Stimulated activated CD4-positive, alpha-beta T cell treated with anti-CD3 and anti-CD28 coated beads, TNF-alpha, amount 100 ng/mL, for 4 hours (primary cell): ENCODE measurements at regions not wholly inside any gene's neighbourhood (a gene's known extent, or its start where the extent isn't known, plus 50 kb on each side); places are given as distances from the start of the nearest gene placed in this dataset.
A peak's percentile ranks its signal among the peaks of the same experiment; 100 is the strongest.

Experiments
- DNase-seq, 3 experiments: peaks; one replicate each; pipeline ENCODE4 v3.0.0-alpha.2; 2020; ENCODE audit warnings: low read depth in 3 of 3

GRCh38 chr6:165877773-165878172 is 214.7 kb upstream of the PDE10A start:
- no peak for DNase-seq

- DNase-seq: no peak
Measured at GRCh38 chr6:165877192-165877591, 214.2 kb upstream of the PDE10A start.

GRCh38 chr6:165876588-165876987 is 213.5 kb upstream of the PDE10A start:
- no peak for DNase-seq

GRCh38 chr6:165875946-165876345 is 212.9 kb upstream of the PDE10A start:
- DNase-seq: no peak

- no peak for DNase-seq
Measured at GRCh38 chr6:165873976-165874375, 210.9 kb upstream of the PDE10A start.

GRCh38 chr6:165872811-165873210 is 209.8 kb upstream of the PDE10A start:
- no peak for DNase-seq

GRCh38 chr6:165872311-165872710 is 209.3 kb upstream of the PDE10A start:
- DNase-seq: no peak

GRCh38 chr6:165871571-165871970 is 208.5 kb upstream of the PDE10A start:
- no peak for DNase-seq

- no peak for DNase-seq
Measured at GRCh38 chr6:165869526-165869925, 206.5 kb upstream of the PDE10A start.

GRCh38 chr6:165864925-165865324 is 201.9 kb upstream of the PDE10A start:
- DNase-seq: no peak

GRCh38 chr6:165864218-165864617 is 201.2 kb upstream of the PDE10A start:
- no peak for DNase-seq

GRCh38 chr6:165863801-165864200 is 200.8 kb upstream of the PDE10A start:
- DNase-seq: no peak

GRCh38 chr6:165862813-165863212 is 199.8 kb upstream of the PDE10A start:
- no peak for DNase-seq

GRCh38 chr6:165861226-165861625 is 198.2 kb upstream of the PDE10A start:
- DNase-seq: no peak

- DNase-seq: no peak
Measured at GRCh38 chr6:165858586-165858985, 195.5 kb upstream of the PDE10A start.

- no peak for DNase-seq
Measured at GRCh38 chr6:165855856-165856255, 192.8 kb upstream of the PDE10A start.

- DNase-seq: no peak
Measured at GRCh38 chr6:165854863-165855593, 192.0 kb upstream of the PDE10A start.

GRCh38 chr6:165854061-165854862 is 191.2 kb upstream of the PDE10A start:
- no peak for DNase-seq

- no peak for DNase-seq
Measured at GRCh38 chr6:165852676-165853075, 189.6 kb upstream of the PDE10A start.

GRCh38 chr6:165850434-165851019 is 187.5 kb upstream of the PDE10A start:
- peak in 2 of 3 experiments; percentile 29 to 34 for DNase-seq

- no peak for DNase-seq
Measured at GRCh38 chr6:165849534-165850430, 186.7 kb upstream of the PDE10A start.

- DNase-seq: no peak
Measured at GRCh38 chr6:165848086-165848426, 185.0 kb upstream of the PDE10A start.
